Nephron progenitor cell (in vitro differentiated cells): ENCODE measurements at regions not wholly inside any gene's neighbourhood (a gene's known extent, or its start where the extent isn't known, plus 50 kb on each side); places are given as distances from the start of the nearest gene placed in this dataset.

Source experiments
- DNase-seq: peaks from one replicate; pipeline ENCODE4 v3.0.0; 2021
- H3K27ac Mint-ChIP-seq: 2 replicates; pipeline ENCODE4 v1.8.0; 2021; ENCODE audit warnings: mild to moderate bottlenecking, moderate library complexity, mixed read lengths
- H3K27me3 Mint-ChIP-seq: 2 replicates; pipeline ENCODE4 v1.8.0; 2021; ENCODE audit warnings: mild to moderate bottlenecking, low read depth, mixed read lengths; ENCODE audit not compliant: poor library complexity
- H3K36me3 Mint-ChIP-seq: 2 replicates; pipeline ENCODE4 v1.8.0; 2021; ENCODE audit warnings: low read depth, mixed read lengths
- H3K4me1 Mint-ChIP-seq: 2 replicates; pipeline ENCODE4 v1.8.0; 2021; ENCODE audit warnings: mixed read lengths
- H3K4me3 Mint-ChIP-seq: 2 replicates; pipeline ENCODE4 v1.8.0; 2021; ENCODE audit warnings: mild to moderate bottlenecking, moderate library complexity, mixed read lengths
- H3K9me3 Mint-ChIP-seq: 2 replicates; pipeline ENCODE4 v1.8.0; 2021; ENCODE audit warnings: mild to moderate bottlenecking, moderate library complexity, mixed read lengths
- CTCF ChIP-seq: fragments of 200-600 bp; sonication (generic); IDR thresholded peaks from 2 replicates; pipeline ENCODE4 v1.5.0; 2021; ENCODE audit warnings: antibody characterized with exemption

GRCh38 chr5:118762291-118762690 lies 226.1 kb downstream of the DTWD2 start:
- DNase-seq: no peak
- Mint-ChIP-seq H3K4me3 (no peak overlapping the region), H3K36me3 (peaks cover 5% of the 10 kb centered on the region), H3K9me3 (peaks cover 17% of the 10 kb centered on the region), H3K27me3 (no peaks in the 10 kb centered on the region), H3K4me1 (no peaks in the 10 kb centered on the region), H3K27ac (no peak overlapping the region)
- no peak for TF ChIP-seq CTCF

- Mint-ChIP-seq H3K4me3 (no peak overlapping the region), H3K27ac (no peak overlapping the region), H3K27me3 (no peaks in the 10 kb centered on the region), H3K36me3 (peaks cover 5% of the 10 kb centered on the region), H3K9me3 (peaks cover 15% of the 10 kb centered on the region), H3K4me1 (no peaks in the 10 kb centered on the region)
- no peak for DNase-seq
- no peak for TF ChIP-seq CTCF
Observed at GRCh38 chr5:118761814-118762213, 226.5 kb downstream of the DTWD2 start.

DNA sequence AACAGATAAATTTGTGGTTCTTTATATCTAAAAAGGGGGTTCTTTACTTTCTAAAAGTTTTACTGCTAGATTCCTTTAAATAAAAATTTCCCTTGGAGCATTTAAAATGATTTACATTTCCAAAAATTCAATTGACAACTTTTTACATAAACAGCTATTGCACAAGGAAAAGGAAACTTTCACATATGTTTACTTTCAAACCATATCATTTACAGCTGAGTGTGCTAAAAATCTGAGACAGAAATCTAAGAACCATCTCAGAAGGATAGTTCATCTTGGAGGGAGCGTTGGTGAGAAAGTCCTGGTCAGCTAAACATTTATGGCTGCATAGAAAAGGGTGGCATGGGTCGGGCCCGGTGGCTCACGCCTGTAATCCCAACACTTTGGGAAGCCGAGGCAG lies 235.4 kb downstream of the DTWD2 start:
- no peak for DNase-seq
- no peaks in the 10 kb centered on the region for H3K36me3 Mint-ChIP-seq
- H3K9me3 Mint-ChIP-seq: peaks cover 4% of the 10 kb centered on the region
- no peak overlapping the region for H3K4me3 Mint-ChIP-seq
- no peaks in the 10 kb centered on the region for H3K4me1 Mint-ChIP-seq
- TF ChIP-seq CTCF: no peak
- H3K27ac Mint-ChIP-seq: no peak overlapping the region
- peaks cover 4% of the 10 kb centered on the region for H3K27me3 Mint-ChIP-seq

DNA sequence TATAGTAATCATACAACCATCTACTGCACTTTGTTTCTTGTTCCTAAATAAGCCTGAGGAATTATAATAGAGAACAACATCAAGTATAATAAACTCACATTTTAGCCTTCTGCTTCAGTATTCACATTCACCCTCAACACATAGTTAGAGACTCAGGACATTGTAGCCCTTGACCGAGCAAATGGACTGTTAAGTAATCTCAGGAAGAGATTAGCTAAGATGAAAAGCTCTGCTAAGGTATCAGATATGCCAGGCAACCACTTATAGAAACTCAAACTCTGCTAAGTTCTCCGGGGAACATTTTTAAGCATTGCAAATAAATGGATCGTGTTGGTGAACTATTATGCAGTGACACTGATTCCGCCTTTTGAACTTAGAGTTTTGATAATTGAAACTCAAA lies 252.0 kb downstream of the DTWD2 start:
- Mint-ChIP-seq H3K27ac (peak overlapping the region; percentile 39), H3K27me3 (peaks cover 4% of the 10 kb centered on the region), H3K4me1 (no peaks in the 10 kb centered on the region), H3K36me3 (peaks cover 15% of the 10 kb centered on the region), H3K4me3 (no peak overlapping the region), H3K9me3 (peaks cover 33% of the 10 kb centered on the region)
- no peak for DNase-seq
- no peak for TF ChIP-seq CTCF

GRCh38 chr5:118733394-118733793 lies 255.0 kb downstream of the DTWD2 start:
- Mint-ChIP-seq H3K27me3 (peaks cover 7% of the 10 kb centered on the region), H3K9me3 (peaks cover 44% of the 10 kb centered on the region), H3K4me1 (no peaks in the 10 kb centered on the region), H3K36me3 (peaks cover 15% of the 10 kb centered on the region), H3K4me3 (no peak overlapping the region), H3K27ac (no peak overlapping the region)
- TF ChIP-seq CTCF: no peak
- DNase-seq: no peak

GRCh38 chr5:118728191-118728590 lies 260.2 kb downstream of the DTWD2 start:
- peaks cover 26% of the 10 kb centered on the region for H3K9me3 Mint-ChIP-seq
- peak overlapping the region; percentile 2 for H3K27ac Mint-ChIP-seq
- peaks cover 2% of the 10 kb centered on the region for H3K27me3 Mint-ChIP-seq
- H3K4me1 Mint-ChIP-seq: peaks cover 12% of the 10 kb centered on the region
- peaks cover 7% of the 10 kb centered on the region for H3K36me3 Mint-ChIP-seq
- DNase-seq: no peak
- H3K4me3 Mint-ChIP-seq: no peak overlapping the region
- no peak for TF ChIP-seq CTCF
